ENCODE measurements at regions not wholly inside any gene's neighbourhood (a gene's known extent, or its start where the extent isn't known, plus 50 kb on each side); places are given as distances from the start of the nearest gene placed in this dataset.
"Not testable (repeated sequence)": the region's sequence is repeated elsewhere in the genome, so short reads cannot be mapped to it uniquely, and the experiment has no call there.

- DNase-seq = no peak
These were observed 385.8 kb downstream of the LRRC70 start for GRCh38 chr5:62964428-62964827.

GRCh38 chr5:62960781-62961180, 382.2 kb downstream of the LRRC70 start:
- no peak for DNase-seq

GRCh38 chr5:62956597-62956996, 378.0 kb downstream of the LRRC70 start:
- no peak for DNase-seq

- DNase-seq = no peak
These were observed 376.0 kb downstream of the LRRC70 start for GRCh38 chr5:62954578-62954977.

- no peak for DNase-seq
These were observed 369.7 kb downstream of the LRRC70 start for GRCh38 chr5:62948301-62948700.

GRCh38 chr5:62942384-62942783, 363.8 kb downstream of the LRRC70 start:
- DNase-seq = no peak

- DNase-seq = no peak
These were observed 360.3 kb downstream of the LRRC70 start for GRCh38 chr5:62938927-62939326.

- DNase-seq = no peak
These were observed 359.3 kb downstream of the LRRC70 start for GRCh38 chr5:62937661-62938558.

GRCh38 chr5:62935660-62936059, 357.0 kb downstream of the LRRC70 start:
- no peak for DNase-seq

- DNase-seq = no peak
These were observed 355.7 kb downstream of the LRRC70 start for GRCh38 chr5:62934319-62934718.

- no peak for DNase-seq
These were observed 354.6 kb downstream of the LRRC70 start for GRCh38 chr5:62933261-62933660.

GRCh38 chr5:62931153-62931950, 352.7 kb downstream of the LRRC70 start:
- DNase-seq = no peak

- DNase-seq = no peak
These were observed 343.6 kb downstream of the LRRC70 start for GRCh38 chr5:62922191-62922590.

- no peak for DNase-seq
These were observed 342.2 kb downstream of the LRRC70 start for GRCh38 chr5:62920856-62921255.

GRCh38 chr5:62909326-62909725, 330.7 kb downstream of the LRRC70 start:
- no peak for DNase-seq

GRCh38 chr5:62902126-62902525, 323.5 kb downstream of the LRRC70 start:
- DNase-seq = no peak

- no peak for DNase-seq
These were observed 322.4 kb downstream of the LRRC70 start for GRCh38 chr5:62900976-62901375.

GRCh38 chr5:62896121-62896893, 317.7 kb downstream of the LRRC70 start:
- no peak for DNase-seq

- no peak for DNase-seq
These were observed 308.1 kb downstream of the LRRC70 start for GRCh38 chr5:62886603-62887315.

- DNase-seq = not testable (repeated sequence)
These were observed 258.7 kb downstream of the LRRC70 start for GRCh38 chr5:62837330-62837729.

- no peak for DNase-seq
These were observed 251.0 kb downstream of the LRRC70 start for GRCh38 chr5:62829604-62829986.

All from activated CD4-positive, alpha-beta T cell treated with anti-CD3 and anti-CD28 coated beads, Interleukin-2, amount 50 U/mL, for 1 hour (primary cell).